HepG2 (cell line): ENCODE measurements at regions not wholly inside any gene's neighbourhood (a gene's known extent, or its start where the extent isn't known, plus 50 kb on each side); places are given as distances from the start of the nearest gene placed in this dataset.

Experiments
- ATAC-seq: fragments of 200-7000 bp; cut with Tn5 transposase; 3 replicates; pipeline ENCODE4 v1.9.1; 2020; ENCODE audit warnings: mild to moderate bottlenecking, moderate library complexity
- BruUV-seq: library from RNA; stranded (reverse); fragments of 400-500 nt; replicated peaks from 2 replicates; lab custom pipeline; 2021; lab: Mats Ljungman, UMichigan
- CTCF ChIA-PET: fragments of 300-600 bp; formaldehyde crosslinking; extraction: SDS; loops from one replicate; lab custom pipeline; 2021; ENCODE audit warnings: low total read pairs, inconsistent platforms, low intra/inter-chr PET ratio; lab: Yijun Ruan, JAX
- POLR2A ChIA-PET: fragments of 350-600 bp; sonication (Branson Sonifier 250); formaldehyde crosslinking; loops from one replicate; lab custom pipeline; 2020; ENCODE audit warnings: antibody characterized with exemption, inconsistent platforms; lab: Yijun Ruan, JAX
- DNase-seq: peaks from one replicate; pipeline ENCODE4 v3.0.0-alpha.2; 2015; ENCODE audit warnings: low spot score
- FAIRE-seq: peaks from 3 replicates; lab custom pipeline; 2011; peaks lifted over from hg19 to GRCh38; lab: Jason Lieb, UNC
- H2AFZ ChIP-seq: one replicate; pipeline ENCODE4 v1.6.1; 2011; ENCODE audit warnings: low read length, inconsistent platforms
- H3K27ac ChIP-seq: fragments of 300-600 bp; 3 replicates; pipeline ENCODE4 v1.8.0; 2011; ENCODE audit warnings: mixed run types, mild to moderate bottlenecking, mixed read lengths, low read length, inconsistent platforms; ENCODE audit not compliant: insufficient read depth; ENCODE audit errors: extremely low read length
- H3K27me3 ChIP-seq, 2 experiments: fragments of 200-600 bp in 1 of 2; 2 replicates in 1 of 2; 3 replicates in 1 of 2; pipeline versions ENCODE4 v1.6.0 to v1.8.0; 2011; ENCODE audit warnings: low read length in 2 of 2, mild to moderate bottlenecking in 2 of 2, moderate library complexity in 2 of 2, inconsistent platforms in 1 of 2; ENCODE audit not compliant: insufficient read depth in 2 of 2, control insufficient read depth in 1 of 2
- H3K36me3 ChIP-seq, 2 experiments: fragments of 200-600 bp in 1 of 2; replicated peaks in 1 of 2; 2 replicates in 1 of 2; 3 replicates in 1 of 2; pipeline versions ENCODE4 v1.5.1 to v1.8.0; 2011; ENCODE audit warnings: low read length in 2 of 2, inconsistent platforms in 1 of 2; ENCODE audit not compliant: insufficient read depth in 2 of 2, control insufficient read depth in 1 of 2
- H3K4me1 ChIP-seq: 2 replicates; pipeline ENCODE4 v1.5.1; 2012; ENCODE audit warnings: low read length, inconsistent platforms; ENCODE audit not compliant: insufficient read depth
- H3K4me2 ChIP-seq: 2 replicates; pipeline ENCODE4 v1.6.0; 2011; ENCODE audit warnings: low read depth, low read length, inconsistent platforms
- H3K4me3 ChIP-seq, 3 experiments: fragments of 200-600 bp in 1 of 3; sonication (generic), shearing (Covaris generic) in 1 of 3; replicated peaks in 1 of 3; 2 replicates each; pipeline ENCODE4 v1.5.1; 2011 to 2016; ENCODE audit warnings: low read length in 3 of 3, inconsistent platforms in 2 of 3, low read depth in 2 of 3, mild to moderate bottlenecking in 2 of 3, control low read depth in 1 of 3, mixed read lengths in 1 of 3; ENCODE audit not compliant: insufficient read depth in 1 of 3
- H3K79me2 ChIP-seq: one replicate; pipeline ENCODE4 v1.6.1; 2011; ENCODE audit warnings: low read length, inconsistent platforms; ENCODE audit not compliant: insufficient read depth
- H3K9ac ChIP-seq: 2 replicates; pipeline ENCODE4 v1.6.0; 2011; ENCODE audit warnings: mild to moderate bottlenecking, low read depth, low read length, inconsistent platforms; ENCODE audit not compliant: insufficient read depth
- H3K9me3 ChIP-seq: 2 replicates; pipeline ENCODE4 v1.5.1; 2012; ENCODE audit warnings: mild to moderate bottlenecking, low read length
- H4K20me1 ChIP-seq: 2 replicates; pipeline ENCODE4 v1.6.0; 2011; ENCODE audit warnings: inconsistent platforms, mild to moderate bottlenecking, low read length, moderate library complexity; ENCODE audit not compliant: insufficient read depth
- CCAR2 ChIP-seq: fragments of 200-400 bp; formaldehyde crosslinking; optimal IDR thresholded peaks from 2 replicates; pipeline ENCODE3; 2018; ENCODE audit warnings: low read depth, mild to moderate bottlenecking, low read length, moderate library complexity
- DNMT3B ChIP-seq: conservative IDR thresholded peaks from 2 replicates; pipeline ENCODE4 v1.6.1; 2016; ENCODE audit warnings: missing biosample characterization, control low read depth
- RBAK ChIP-seq: sonication (generic); formaldehyde crosslinking; IDR thresholded peaks from 2 replicates; pipeline ENCODE4 v1.5.1; 2020; ENCODE audit warnings: mild to moderate bottlenecking, missing genetic modification reagents
- RXRA ChIP-seq: sonication (generic); formaldehyde crosslinking; IDR thresholded peaks from 2 replicates; pipeline ENCODE4 v1.5.1; 2020; ENCODE audit warnings: missing genetic modification reagents
- SYNCRIP ChIP-seq: fragments of 200-400 bp; formaldehyde crosslinking; IDR thresholded peaks from 2 replicates; pipeline ENCODE4 v1.6.1; 2018; ENCODE audit warnings: mild to moderate bottlenecking, low read depth, low read length; ENCODE audit not compliant: insufficient read depth
- TARDBP ChIP-seq: sonication (generic); formaldehyde crosslinking; IDR thresholded peaks from 2 replicates; pipeline ENCODE4 v1.8.0; 2022; ENCODE audit warnings: mild to moderate bottlenecking, missing genetic modification reagents
- TCF7 ChIP-seq: sonication (generic); IDR thresholded peaks from 2 replicates; pipeline ENCODE4 v1.6.1; 2016; ENCODE audit warnings: antibody characterized with exemption, low read depth
- YEATS4 ChIP-seq: sonication (generic); formaldehyde crosslinking; IDR thresholded peaks from 2 replicates; pipeline ENCODE4 v1.4.0; 2020; ENCODE audit warnings: missing genetic modification reagents, borderline replicate concordance
- ZNF510 ChIP-seq: sonication (generic); formaldehyde crosslinking; IDR thresholded peaks from 2 replicates; pipeline ENCODE4 v1.4.0; 2020; ENCODE audit warnings: low read depth, mild to moderate bottlenecking, missing genetic modification reagents
- ZNF607 ChIP-seq: sonication (generic); formaldehyde crosslinking; IDR thresholded peaks from 2 replicates; pipeline ENCODE4 v1.5.1; 2020; ENCODE audit warnings: missing genetic modification reagents, mild to moderate bottlenecking, borderline replicate concordance
- WGBS: methylation state at CpG from one replicate; pipeline ENCODE4 v1.1.6; 2017; ENCODE audit warnings: low lambda C conversion rate; 5-methylcytosine and 5-hydroxymethylcytosine counted together
- in situ Hi-C: cut with HindIII; loops from 2 replicates; pipeline ENCODE4 v1.10.0; 2017; ENCODE audit warnings: low pct_unique_long_range_greater_than_20kb; ENCODE audit not compliant: extremely low pct_ligation_motif_present
- intact Hi-C: fragments of 100-400 bp; cut with micrococcal nuclease; formaldehyde crosslinking; loops from one replicate; pipeline ENCODE4 v1.10.0; 2022; ENCODE audit not compliant: unreplicated experiment
- TF ChIP-seq, protein P1 (sequence below): sonication (generic); formaldehyde crosslinking; IDR thresholded peaks from 2 replicates; pipeline ENCODE4 v1.4.0; 2020; ENCODE audit warnings: missing genetic modification reagents, borderline replicate concordance
- TF ChIP-seq, protein P2 (sequence below): sonication (generic); formaldehyde crosslinking; IDR thresholded peaks from 2 replicates; pipeline ENCODE4 v1.8.1; 2023; ENCODE audit warnings: mild to moderate bottlenecking, missing genetic modification reagents, borderline replicate concordance
- TF ChIP-seq, protein P3 (sequence below): fragments of 450-650 bp; IDR thresholded peaks from 2 replicates; pipeline ENCODE4 v1.6.1; 2016
- TF ChIP-seq, protein P4 (sequence below): sonication (generic); formaldehyde crosslinking; IDR thresholded peaks from 2 replicates; pipeline ENCODE4 v1.4.0; 2020; ENCODE audit warnings: low read depth, mild to moderate bottlenecking, missing genetic modification reagents
- TF ChIP-seq, protein P5 (sequence below): IDR thresholded peaks from 2 replicates; pipeline ENCODE4 v1.6.1; 2018; ENCODE audit warnings: missing genetic modification reagents

DNA sequence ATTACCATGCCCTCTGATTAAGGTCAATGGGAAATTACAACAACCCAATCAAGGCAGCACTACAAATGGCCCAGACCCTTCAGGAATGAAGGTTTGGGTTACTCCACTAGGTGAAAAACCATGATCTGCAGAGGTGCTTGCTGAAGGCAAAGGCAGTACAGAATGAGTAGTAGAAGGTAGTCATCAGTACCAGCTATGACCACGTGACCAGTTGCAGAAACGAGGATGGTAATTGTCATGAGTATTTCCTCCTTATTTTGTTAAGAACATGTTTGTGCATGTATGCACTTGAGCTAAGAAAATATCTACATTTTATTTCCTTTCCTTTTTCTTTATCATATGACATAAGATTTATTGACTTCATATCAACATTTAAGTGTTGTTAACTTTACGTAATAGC lies 607.1 kb downstream of the KCNT2 start (continued):
- TF ChIP-seq, protein P1, sequence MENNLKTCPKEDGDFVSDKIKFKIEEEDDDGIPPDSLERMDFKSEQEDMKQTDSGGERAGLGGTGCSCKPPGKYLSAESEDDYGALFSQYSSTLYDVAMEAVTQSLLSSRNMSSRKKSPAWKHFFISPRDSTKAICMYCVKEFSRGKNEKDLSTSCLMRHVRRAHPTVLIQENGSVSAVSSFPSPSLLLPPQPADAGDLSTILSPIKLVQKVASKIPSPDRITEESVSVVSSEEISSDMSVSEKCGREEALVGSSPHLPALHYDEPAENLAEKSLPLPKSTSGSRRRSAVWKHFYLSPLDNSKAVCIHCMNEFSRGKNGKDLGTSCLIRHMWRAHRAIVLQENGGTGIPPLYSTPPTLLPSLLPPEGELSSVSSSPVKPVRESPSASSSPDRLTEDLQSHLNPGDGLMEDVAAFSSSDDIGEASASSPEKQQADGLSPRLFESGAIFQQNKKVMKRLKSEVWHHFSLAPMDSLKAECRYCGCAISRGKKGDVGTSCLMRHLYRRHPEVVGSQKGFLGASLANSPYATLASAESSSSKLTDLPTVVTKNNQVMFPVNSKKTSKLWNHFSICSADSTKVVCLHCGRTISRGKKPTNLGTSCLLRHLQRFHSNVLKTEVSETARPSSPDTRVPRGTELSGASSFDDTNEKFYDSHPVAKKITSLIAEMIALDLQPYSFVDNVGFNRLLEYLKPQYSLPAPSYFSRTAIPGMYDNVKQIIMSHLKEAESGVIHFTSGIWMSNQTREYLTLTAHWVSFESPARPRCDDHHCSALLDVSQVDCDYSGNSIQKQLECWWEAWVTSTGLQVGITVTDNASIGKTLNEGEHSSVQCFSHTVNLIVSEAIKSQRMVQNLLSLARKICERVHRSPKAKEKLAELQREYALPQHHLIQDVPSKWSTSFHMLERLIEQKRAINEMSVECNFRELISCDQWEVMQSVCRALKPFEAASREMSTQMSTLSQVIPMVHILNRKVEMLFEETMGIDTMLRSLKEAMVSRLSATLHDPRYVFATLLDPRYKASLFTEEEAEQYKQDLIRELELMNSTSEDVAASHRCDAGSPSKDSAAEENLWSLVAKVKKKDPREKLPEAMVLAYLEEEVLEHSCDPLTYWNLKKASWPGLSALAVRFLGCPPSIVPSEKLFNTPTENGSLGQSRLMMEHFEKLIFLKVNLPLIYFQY = no peak

DNA sequence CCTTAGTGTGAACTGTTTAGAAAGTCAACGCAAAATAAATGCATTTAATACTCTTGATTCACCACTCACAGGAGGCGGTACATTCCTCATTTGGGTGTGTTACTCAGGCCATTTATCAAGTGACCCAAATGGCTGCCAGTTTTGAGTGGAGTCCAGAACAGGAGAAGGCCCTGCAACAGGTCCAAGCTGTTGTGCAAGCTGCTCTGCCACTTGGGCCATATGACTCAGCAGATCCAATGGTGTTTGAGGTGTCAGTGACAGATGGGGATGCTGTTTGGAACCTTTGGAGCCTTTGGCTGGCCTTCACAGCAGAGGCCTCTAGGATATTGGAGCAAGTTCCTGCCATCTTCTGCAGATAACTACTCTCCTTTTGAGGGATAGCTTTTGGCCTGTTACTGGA lies 609.2 kb downstream of the KCNT2 start:
- ChIA-PET POLR2A (no interaction called here), CTCF (no interaction called here)
- Histone ChIP-seq H4K20me1 (no peaks in the 10 kb centered on the region), H3K79me2 (no peaks in the 10 kb centered on the region), H3K36me3 (no peaks in the 10 kb centered on the region), H3K4me2 (no peak overlapping the region), H2AFZ (no peak overlapping the region), H3K9me3 (no peaks in the 10 kb centered on the region), H3K4me3 (no peak overlapping the region), H3K9ac (no peak overlapping the region), H3K27ac (no peak overlapping the region), H3K27me3 (no peaks in the 10 kb centered on the region), H3K4me1 (no peaks in the 10 kb centered on the region)
- in situ Hi-C loops (no loop called here), intact Hi-C loops (no loop called here)
- no peak for DNase-seq
- no TSS peak for BruUV-seq
- WGBS = 64% methylated on average over 2 of the region's 2 CpGs
- no peak for FAIRE-seq
- ATAC-seq = no peak
- no peak for TF ChIP-seq RBAK
- TF ChIP-seq, protein P2, sequence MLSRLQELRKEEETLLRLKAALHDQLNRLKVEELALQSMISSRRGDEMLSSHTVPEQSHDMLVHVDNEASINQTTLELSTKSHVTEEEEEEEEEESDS (CRISPR knock-in tag) = no peak
- TF ChIP-seq YEATS4 (CRISPR knock-in tag) = no peak
- no peak for TF ChIP-seq TARDBP (CRISPR knock-in tag)
- TF ChIP-seq ZNF607 = no peak
- TF ChIP-seq, protein P3, sequence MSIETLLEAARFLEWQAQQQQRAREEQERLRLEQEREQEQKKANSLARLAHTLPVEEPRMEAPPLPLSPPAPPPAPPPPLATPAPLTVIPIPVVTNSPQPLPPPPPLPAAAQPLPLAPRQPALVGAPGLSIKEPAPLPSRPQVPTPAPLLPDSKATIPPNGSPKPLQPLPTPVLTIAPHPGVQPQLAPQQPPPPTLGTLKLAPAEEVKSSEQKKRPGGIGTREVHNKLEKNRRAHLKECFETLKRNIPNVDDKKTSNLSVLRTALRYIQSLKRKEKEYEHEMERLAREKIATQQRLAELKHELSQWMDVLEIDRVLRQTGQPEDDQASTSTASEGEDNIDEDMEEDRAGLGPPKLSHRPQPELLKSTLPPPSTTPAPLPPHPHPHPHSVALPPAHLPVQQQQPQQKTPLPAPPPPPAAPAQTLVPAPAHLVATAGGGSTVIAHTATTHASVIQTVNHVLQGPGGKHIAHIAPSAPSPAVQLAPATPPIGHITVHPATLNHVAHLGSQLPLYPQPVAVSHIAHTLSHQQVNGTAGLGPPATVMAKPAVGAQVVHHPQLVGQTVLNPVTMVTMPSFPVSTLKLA = no peak
- TF ChIP-seq, protein P4, sequence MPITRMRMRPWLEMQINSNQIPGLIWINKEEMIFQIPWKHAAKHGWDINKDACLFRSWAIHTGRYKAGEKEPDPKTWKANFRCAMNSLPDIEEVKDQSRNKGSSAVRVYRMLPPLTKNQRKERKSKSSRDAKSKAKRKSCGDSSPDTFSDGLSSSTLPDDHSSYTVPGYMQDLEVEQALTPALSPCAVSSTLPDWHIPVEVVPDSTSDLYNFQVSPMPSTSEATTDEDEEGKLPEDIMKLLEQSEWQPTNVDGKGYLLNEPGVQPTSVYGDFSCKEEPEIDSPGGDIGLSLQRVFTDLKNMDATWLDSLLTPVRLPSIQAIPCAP (CRISPR knock-in tag) = no peak
- TF ChIP-seq, protein P5, sequence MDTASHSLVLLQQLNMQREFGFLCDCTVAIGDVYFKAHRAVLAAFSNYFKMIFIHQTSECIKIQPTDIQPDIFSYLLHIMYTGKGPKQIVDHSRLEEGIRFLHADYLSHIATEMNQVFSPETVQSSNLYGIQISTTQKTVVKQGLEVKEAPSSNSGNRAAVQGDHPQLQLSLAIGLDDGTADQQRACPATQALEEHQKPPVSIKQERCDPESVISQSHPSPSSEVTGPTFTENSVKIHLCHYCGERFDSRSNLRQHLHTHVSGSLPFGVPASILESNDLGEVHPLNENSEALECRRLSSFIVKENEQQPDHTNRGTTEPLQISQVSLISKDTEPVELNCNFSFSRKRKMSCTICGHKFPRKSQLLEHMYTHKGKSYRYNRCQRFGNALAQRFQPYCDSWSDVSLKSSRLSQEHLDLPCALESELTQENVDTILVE (CRISPR knock-in tag) = no peak
- TF ChIP-seq DNMT3B (CRISPR knock-in tag) = no peak
- TF ChIP-seq RXRA (CRISPR knock-in tag) = no peak
- no peak for TF ChIP-seq TCF7
- TF ChIP-seq CCAR2 = no peak
- no peak for TF ChIP-seq ZNF510 (CRISPR knock-in tag)
- TF ChIP-seq SYNCRIP = no peak
